ENCODE measurements at regions not wholly inside any gene's neighbourhood (a gene's known extent, or its start where the extent isn't known, plus 50 kb on each side); places are given as distances from the start of the nearest gene placed in this dataset.

GRCh38 chrX:51798701-51799100, 55.5 kb downstream of the GSPT2 start:
- no peak for DNase-seq (ENCODE audit: low spot score)
- Mint-ChIP-seq H3K9me3 (no peaks in the 10 kb centered on the region), H3K36me3 (ENCODE audit: low read depth) (no peaks in the 10 kb centered on the region), H3K4me1 (ENCODE audit: low read depth) (no peaks in the 10 kb centered on the region), H3K27ac (no peak overlapping the region), H3K4me3 (no peak overlapping the region), H3K27me3 (ENCODE audit: insufficient read depth) (peaks cover 4% of the 10 kb centered on the region)
- intact Hi-C loops (cut with micrococcal nuclease): no loop called here

GRCh38 chrX:51802917-51803688, 59.9 kb downstream of the GSPT2 start:
- peaks cover 10% of the 10 kb centered on the region for H3K36me3 Mint-ChIP-seq (ENCODE audit: low read depth)
- H3K27me3 Mint-ChIP-seq (ENCODE audit: insufficient read depth): peaks cover 2% of the 10 kb centered on the region
- no peaks in the 10 kb centered on the region for H3K9me3 Mint-ChIP-seq
- DNase-seq (ENCODE audit: low spot score): peak; percentile 22
- peak overlapping the region; percentile 92 for H3K4me3 Mint-ChIP-seq
- H3K27ac Mint-ChIP-seq: peak overlapping the region; percentile 93
- H3K4me1 Mint-ChIP-seq (ENCODE audit: low read depth): peaks cover 4% of the 10 kb centered on the region
- intact Hi-C loops (cut with micrococcal nuclease): loop anchor here (1.0 to 2.0 kb wide), 3 partner anchors 60 to 458 kb away; partner anchors contain the start of genes GSPT2 and MAGED1

GRCh38 chrX:51803833-51804232, 60.6 kb downstream of the GSPT2 start:
- Mint-ChIP-seq H3K9me3 (no peaks in the 10 kb centered on the region), H3K27ac (no peak overlapping the region)

GRCh38 chrX:51804741-51805140, 61.5 kb downstream of the GSPT2 start:
- Mint-ChIP-seq H3K4me1 (ENCODE audit: low read depth) (peaks cover 4% of the 10 kb centered on the region), H3K27me3 (ENCODE audit: insufficient read depth) (no peaks in the 10 kb centered on the region), H3K36me3 (ENCODE audit: low read depth) (peaks cover 10% of the 10 kb centered on the region), H3K4me3 (no peak overlapping the region), H3K27ac (no peak overlapping the region), H3K9me3 (no peaks in the 10 kb centered on the region)
- intact Hi-C loops (cut with micrococcal nuclease): no loop called here
- no peak for DNase-seq (ENCODE audit: low spot score)

More at GRCh38 chrX:51803833-51804232, 60.6 kb downstream of the GSPT2 start:
- DNase-seq (ENCODE audit: low spot score): no peak
- H3K4me1 Mint-ChIP-seq (ENCODE audit: low read depth): peaks cover 4% of the 10 kb centered on the region
- H3K36me3 Mint-ChIP-seq (ENCODE audit: low read depth): peaks cover 10% of the 10 kb centered on the region
- H3K27me3 Mint-ChIP-seq (ENCODE audit: insufficient read depth): peaks cover 1% of the 10 kb centered on the region
- H3K4me3 Mint-ChIP-seq: peak overlapping the region; percentile 92
- intact Hi-C loops (cut with micrococcal nuclease): loop anchor here (1.0 to 2.0 kb wide), 2 partner anchors 61 to 89 kb away; partner anchors contain the start of genes GSPT2 and MAGED1

GRCh38 chrX:51813886-51814460, 70.7 kb downstream of the GSPT2 start:
- no peak for DNase-seq (ENCODE audit: low spot score)
- no peaks in the 10 kb centered on the region for H3K27me3 Mint-ChIP-seq (ENCODE audit: insufficient read depth)
- no peak overlapping the region for H3K4me3 Mint-ChIP-seq
- no peaks in the 10 kb centered on the region for H3K9me3 Mint-ChIP-seq
- H3K27ac Mint-ChIP-seq: no peak overlapping the region
- no peaks in the 10 kb centered on the region for H3K4me1 Mint-ChIP-seq (ENCODE audit: low read depth)
- intact Hi-C loops (cut with micrococcal nuclease): no loop called here
- peaks cover 11% of the 10 kb centered on the region for H3K36me3 Mint-ChIP-seq (ENCODE audit: low read depth)

- Mint-ChIP-seq H3K9me3 (no peaks in the 10 kb centered on the region), H3K4me1 (ENCODE audit: low read depth) (peaks cover 20% of the 10 kb centered on the region), H3K4me3 (no peak overlapping the region), H3K36me3 (ENCODE audit: low read depth) (peaks cover 7% of the 10 kb centered on the region), H3K27me3 (ENCODE audit: insufficient read depth) (no peaks in the 10 kb centered on the region), H3K27ac (no peak overlapping the region)
- intact Hi-C loops (cut with micrococcal nuclease): no loop called here
- DNase-seq (ENCODE audit: low spot score): no peak
These were observed 69.4 kb upstream of the MAGED1 start for GRCh38 chrX:51824061-51824460.

- Mint-ChIP-seq H3K4me3 (no peak overlapping the region), H3K36me3 (ENCODE audit: low read depth) (peaks cover 7% of the 10 kb centered on the region), H3K4me1 (ENCODE audit: low read depth) (peaks cover 20% of the 10 kb centered on the region), H3K27ac (no peak overlapping the region), H3K9me3 (no peaks in the 10 kb centered on the region), H3K27me3 (ENCODE audit: insufficient read depth) (no peaks in the 10 kb centered on the region)
- DNase-seq (ENCODE audit: low spot score): no peak
- intact Hi-C loops (cut with micrococcal nuclease): no loop called here
These were observed 68.0 kb upstream of the MAGED1 start for GRCh38 chrX:51825436-51825835.

GRCh38 chrX:51834076-51834475, 59.3 kb upstream of the MAGED1 start:
- Mint-ChIP-seq H3K4me3 (no peak overlapping the region), H3K9me3 (no peaks in the 10 kb centered on the region), H3K27me3 (ENCODE audit: insufficient read depth) (no peaks in the 10 kb centered on the region)

GRCh38 chrX:51836823-51837222, 56.6 kb upstream of the MAGED1 start:
- Mint-ChIP-seq H3K27me3 (ENCODE audit: insufficient read depth) (no peaks in the 10 kb centered on the region), H3K27ac (no peak overlapping the region), H3K4me3 (no peak overlapping the region), H3K36me3 (ENCODE audit: low read depth) (peaks cover 6% of the 10 kb centered on the region), H3K4me1 (ENCODE audit: low read depth) (peaks cover 6% of the 10 kb centered on the region), H3K9me3 (no peaks in the 10 kb centered on the region)
- no peak for DNase-seq (ENCODE audit: low spot score)
- intact Hi-C loops (cut with micrococcal nuclease): no loop called here

More at GRCh38 chrX:51834076-51834475, 59.3 kb upstream of the MAGED1 start:
- DNase-seq (ENCODE audit: low spot score): no peak
- H3K27ac Mint-ChIP-seq: no peak overlapping the region
- H3K36me3 Mint-ChIP-seq (ENCODE audit: low read depth): peaks cover 6% of the 10 kb centered on the region
- peaks cover 6% of the 10 kb centered on the region for H3K4me1 Mint-ChIP-seq (ENCODE audit: low read depth)
- intact Hi-C loops (cut with micrococcal nuclease): no loop called here

GRCh38 chrX:51837451-51837850, 56.0 kb upstream of the MAGED1 start:
- DNase-seq (ENCODE audit: low spot score): no peak
- intact Hi-C loops (cut with micrococcal nuclease): no loop called here
- Mint-ChIP-seq H3K27me3 (ENCODE audit: insufficient read depth) (no peaks in the 10 kb centered on the region), H3K9me3 (no peaks in the 10 kb centered on the region), H3K4me3 (no peak overlapping the region), H3K36me3 (ENCODE audit: low read depth) (peaks cover 4% of the 10 kb centered on the region), H3K4me1 (ENCODE audit: low read depth) (peaks cover 6% of the 10 kb centered on the region), H3K27ac (no peak overlapping the region)

- H3K9me3 Mint-ChIP-seq: no peaks in the 10 kb centered on the region
- H3K27ac Mint-ChIP-seq: no peak overlapping the region
- DNase-seq (ENCODE audit: low spot score): no peak
- no peak overlapping the region for H3K4me3 Mint-ChIP-seq
- peaks cover 4% of the 10 kb centered on the region for H3K36me3 Mint-ChIP-seq (ENCODE audit: low read depth)
- intact Hi-C loops (cut with micrococcal nuclease): no loop called here
- H3K27me3 Mint-ChIP-seq (ENCODE audit: insufficient read depth): no peaks in the 10 kb centered on the region
- H3K4me1 Mint-ChIP-seq (ENCODE audit: low read depth): peaks cover 6% of the 10 kb centered on the region
These were observed 55.5 kb upstream of the MAGED1 start for GRCh38 chrX:51837921-51838320.
